ENCODE measurements at regions not wholly inside any gene's neighbourhood (a gene's known extent, or its start where the extent isn't known, plus 50 kb on each side); places are given as distances from the start of the nearest gene placed in this dataset.
A peak's percentile ranks its signal among the peaks of the same experiment; 100 is the strongest.

- no peak for DNase-seq (ENCODE audit: low read depth in 4 of 4, low spot score in 1 of 4)
Measured at GRCh38 chr21:41633627-41634026, 125.7 kb upstream of the TMPRSS2 start.

GRCh38 chr21:41632748-41633475 lies 125.0 kb upstream of the TMPRSS2 start:
- no peak for DNase-seq (ENCODE audit: low read depth in 4 of 4, low spot score in 1 of 4)

GRCh38 chr21:41631564-41632461 lies 123.9 kb upstream of the TMPRSS2 start:
- DNase-seq (ENCODE audit: low read depth in 4 of 4, low spot score in 1 of 4) = no peak

- no peak for DNase-seq (ENCODE audit: low read depth in 4 of 4, low spot score in 1 of 4)
Measured at GRCh38 chr21:41630917-41631316, 123.0 kb upstream of the TMPRSS2 start.

- no peak for DNase-seq (ENCODE audit: low read depth in 4 of 4, low spot score in 1 of 4)
Measured at GRCh38 chr21:41630249-41630648, 122.3 kb upstream of the TMPRSS2 start.

GRCh38 chr21:41628256-41628655 lies 120.3 kb upstream of the TMPRSS2 start:
- DNase-seq (ENCODE audit: low read depth in 4 of 4, low spot score in 1 of 4) = no peak

- DNase-seq (ENCODE audit: low read depth in 4 of 4, low spot score in 1 of 4) = no peak
Measured at GRCh38 chr21:41627428-41627827, 119.5 kb upstream of the TMPRSS2 start.

GRCh38 chr21:41626021-41626420 lies 118.1 kb upstream of the TMPRSS2 start:
- DNase-seq (ENCODE audit: low read depth in 4 of 4, low spot score in 1 of 4) = no peak

- no peak for DNase-seq (ENCODE audit: low read depth in 4 of 4, low spot score in 1 of 4)
Measured at GRCh38 chr21:41625428-41625827, 117.5 kb upstream of the TMPRSS2 start.

GRCh38 chr21:41624674-41625310 lies 116.8 kb upstream of the TMPRSS2 start:
- DNase-seq (ENCODE audit: low read depth in 4 of 4, low spot score in 1 of 4) = no peak

- no peak for DNase-seq (ENCODE audit: low read depth in 4 of 4, low spot score in 1 of 4)
Measured at GRCh38 chr21:41623945-41624344, 116.0 kb upstream of the TMPRSS2 start.

- peak in 2 of 4 experiments; percentile 3 to 19 for DNase-seq (ENCODE audit: low read depth in 4 of 4, low spot score in 1 of 4)
Measured at GRCh38 chr21:41622831-41623548, 115.0 kb upstream of the TMPRSS2 start.

- no peak for DNase-seq (ENCODE audit: low read depth in 4 of 4, low spot score in 1 of 4)
Measured at GRCh38 chr21:41622201-41622600, 114.2 kb upstream of the TMPRSS2 start.

GRCh38 chr21:41621513-41621912 lies 113.6 kb upstream of the TMPRSS2 start:
- no peak for DNase-seq (ENCODE audit: low read depth in 4 of 4, low spot score in 1 of 4)

- no peak for DNase-seq (ENCODE audit: low read depth in 4 of 4, low spot score in 1 of 4)
Measured at GRCh38 chr21:41620982-41621381, 113.0 kb upstream of the TMPRSS2 start.

GRCh38 chr21:41620541-41620940 lies 112.6 kb upstream of the TMPRSS2 start:
- no peak for DNase-seq (ENCODE audit: low read depth in 4 of 4, low spot score in 1 of 4)

GRCh38 chr21:41616031-41616591 lies 108.2 kb upstream of the TMPRSS2 start:
- no peak for DNase-seq (ENCODE audit: low read depth in 4 of 4, low spot score in 1 of 4)

GRCh38 chr21:41615613-41616012 lies 107.7 kb upstream of the TMPRSS2 start:
- DNase-seq (ENCODE audit: low read depth in 4 of 4, low spot score in 1 of 4) = no peak

- no peak for DNase-seq (ENCODE audit: low read depth in 4 of 4, low spot score in 1 of 4)
Measured at GRCh38 chr21:41614511-41614910, 106.6 kb upstream of the TMPRSS2 start.

GRCh38 chr21:41613533-41613909 lies 105.6 kb upstream of the TMPRSS2 start:
- DNase-seq (ENCODE audit: low read depth in 4 of 4, low spot score in 1 of 4) = no peak

Data from stimulated activated CD4-positive, alpha-beta T cell treated with anti-CD3 and anti-CD28 coated beads, Interleukin-1b, Interleukin-23, amount 100 ng/mL, for 24 hours (primary cell).